HEK293 (cell line): ENCODE measurements at regions not wholly inside any gene's neighbourhood (a gene's known extent, or its start where the extent isn't known, plus 50 kb on each side); places are given as distances from the start of the nearest gene placed in this dataset.

Source experiments
- CTCF ChIA-PET: fragments of 350-600 bp; formaldehyde crosslinking; extraction: SDS; loops from one replicate; lab custom pipeline; 2021; ENCODE audit warnings: antibody characterized with exemption; lab: Yijun Ruan, JAX
- POLR2A ChIA-PET: fragments of 300-600 bp; formaldehyde crosslinking; extraction: SDS; loops from one replicate; lab custom pipeline; 2020; ENCODE audit warnings: antibody characterized with exemption, inconsistent platforms; lab: Yijun Ruan, JAX
- H3K27ac ChIP-seq: fragments of 200-500 bp; sonication (Bioruptor generic); 2 replicates; pipeline ENCODE4 v1.5.1; 2014; ENCODE audit warnings: low read depth, low read length, control low read depth, inconsistent platforms; ENCODE audit errors: extremely low read depth
- H3K36me3 ChIP-seq, 2 experiments: fragments of 200-500 bp in 1 of 2; sonication (Bioruptor generic) in 1 of 2; 1 replicate in 1 of 2; 2 replicates in 1 of 2; pipeline ENCODE4 v1.5.1; 2014 to 2017; ENCODE audit warnings: inconsistent platforms in 2 of 2, low read length in 2 of 2; ENCODE audit not compliant: control insufficient read depth in 2 of 2, insufficient read depth in 1 of 2
- H3K4me1 ChIP-seq: fragments of 200-500 bp; sonication (Bioruptor generic); 2 replicates; pipeline ENCODE4 v1.5.1; 2014; ENCODE audit warnings: mild to moderate bottlenecking, low read length, inconsistent platforms; ENCODE audit not compliant: control insufficient read depth, insufficient read depth
- H3K4me3 ChIP-seq: 2 replicates; pipeline ENCODE4 v1.5.1; 2011; ENCODE audit warnings: low read depth, mild to moderate bottlenecking, control low read depth, low read length, moderate library complexity
- H3K9me3 ChIP-seq: fragments of 200-500 bp; sonication (Bioruptor generic); 2 replicates; pipeline ENCODE4 v1.5.1; 2014; ENCODE audit warnings: low read depth, low read length, inconsistent platforms; ENCODE audit not compliant: control insufficient read depth, insufficient read depth
- ELK4 ChIP-seq: IDR thresholded peaks from 2 replicates; pipeline ENCODE4 v1.6.1; 2011; ENCODE audit warnings: mild to moderate bottlenecking, low read depth, low read length, borderline replicate concordance
- REPIN1 ChIP-seq: fragments of 450-650 bp; formaldehyde crosslinking; IDR thresholded peaks from 2 replicates; pipeline ENCODE4 v1.5.1; 2017; ENCODE audit warnings: missing biosample characterization, missing genetic modification characterization, low read depth
- ZBTB17 ChIP-seq: fragments of 450-650 bp; formaldehyde crosslinking; IDR thresholded peaks from 2 replicates; pipeline ENCODE4 v1.5.1; 2016; ENCODE audit warnings: missing biosample characterization, missing genetic modification characterization
- ZBTB20 ChIP-seq: fragments of 450-650 bp; formaldehyde crosslinking; IDR thresholded peaks from 2 replicates; pipeline ENCODE4 v1.5.1; 2016; ENCODE audit warnings: missing biosample characterization, missing genetic modification characterization
- ZBTB44 ChIP-seq: fragments of 450-650 bp; IDR thresholded peaks from 2 replicates; pipeline ENCODE4 v1.5.1; 2018; ENCODE audit warnings: missing biosample characterization, mild to moderate bottlenecking, missing genetic modification characterization
- ZBTB49 ChIP-seq: fragments of 450-650 bp; formaldehyde crosslinking; IDR thresholded peaks from 2 replicates; pipeline ENCODE4 v1.5.1; 2016; ENCODE audit warnings: missing biosample characterization, missing genetic modification characterization, low read depth
- ZBTB6 ChIP-seq: fragments of 450-650 bp; formaldehyde crosslinking; IDR thresholded peaks from 2 replicates; pipeline ENCODE4 v1.5.1; 2017; ENCODE audit warnings: missing biosample characterization, missing genetic modification characterization
- ZFP3 ChIP-seq: fragments of 450-650 bp; formaldehyde crosslinking; IDR thresholded peaks from 2 replicates; pipeline ENCODE4 v1.5.1; 2016; ENCODE audit warnings: low read depth, missing biosample characterization, missing genetic modification characterization
- ZNF362 ChIP-seq: fragments of 450-650 bp; formaldehyde crosslinking; IDR thresholded peaks from 2 replicates; pipeline ENCODE4 v1.5.1; 2016; ENCODE audit warnings: missing biosample characterization, missing genetic modification characterization
- ZNF366 ChIP-seq: fragments of 450-650 bp; formaldehyde crosslinking; conservative IDR thresholded peaks from 2 replicates; pipeline ENCODE4 v1.5.1; 2016; ENCODE audit warnings: missing biosample characterization, missing genetic modification characterization
- ZNF473 ChIP-seq: fragments of 450-650 bp; formaldehyde crosslinking; IDR thresholded peaks from 2 replicates; pipeline ENCODE4 v1.5.1; 2017; ENCODE audit warnings: missing biosample characterization, missing genetic modification characterization
- ZNF501 ChIP-seq: fragments of 450-650 bp; formaldehyde crosslinking; IDR thresholded peaks from 2 replicates; pipeline ENCODE4 v1.5.1; 2016; ENCODE audit warnings: missing biosample characterization, missing genetic modification characterization
- ZNF701 ChIP-seq: fragments of 450-650 bp; formaldehyde crosslinking; IDR thresholded peaks from 2 replicates; pipeline ENCODE4 v1.5.1; 2016; ENCODE audit warnings: missing biosample characterization, missing genetic modification characterization
- ZNF777 ChIP-seq: fragments of 450-650 bp; formaldehyde crosslinking; IDR thresholded peaks from 2 replicates; pipeline ENCODE4 v1.5.1; 2017; ENCODE audit warnings: missing biosample characterization, missing genetic modification characterization, borderline replicate concordance
- ZSCAN4 ChIP-seq: fragments of 450-650 bp; formaldehyde crosslinking; IDR thresholded peaks from 2 replicates; pipeline ENCODE4 v1.5.1; 2017; ENCODE audit warnings: missing biosample characterization, missing genetic modification characterization

GRCh38 chr1:168932539-168932938, 174.0 kb upstream of the ATP1B1 start (continued):
- no peak for TF ChIP-seq ZNF362 (tag by site-specific recombination)
- no peak for TF ChIP-seq ZSCAN4
- no peak for TF ChIP-seq ZBTB6 (tag by site-specific recombination)
- no peak for TF ChIP-seq ZBTB44 (tag by site-specific recombination)
- no peak for TF ChIP-seq ZNF501

- TF ChIP-seq ELK4 (no peak), ZBTB17 (tag by site-specific recombination) (no peak), ZNF701 (tag by site-specific recombination) (no peak), REPIN1 (tag by site-specific recombination) (no peak), ZSCAN4 (no peak), ZNF777 (tag by site-specific recombination) (no peak), ZNF366 (tag by site-specific recombination) (no peak), ZFP3 (tag by site-specific recombination) (no peak), ZBTB20 (tag by site-specific recombination) (no peak), ZBTB49 (no peak), ZNF473 (tag by site-specific recombination) (no peak)
- Histone ChIP-seq H3K4me1 (no peaks in the 10 kb centered on the region), H3K36me3 (no peaks in the 10 kb centered on the region), H3K4me3 (no peak overlapping the region), H3K27ac (no peak overlapping the region), H3K9me3 (no peaks in the 10 kb centered on the region)
- CTCF ChIA-PET, result no interaction called here
- POLR2A ChIA-PET, result no interaction called here
Measured at GRCh38 chr1:168933141-168933805, 173.2 kb upstream of the ATP1B1 start.
